Gastroesophageal sphincter (tissue), 3 donors: ENCODE measurements at regions not wholly inside any gene's neighbourhood (a gene's known extent, or its start where the extent isn't known, plus 50 kb on each side); places are given as distances from the start of the nearest gene placed in this dataset.

Experiments
- CTCF ChIP-seq, 4 experiments: fragments of 200-600 bp in 2 of 4; fragments of 450-650 bp in 2 of 4; sonication (generic) in 1 of 4; IDR thresholded peaks; one replicate each; pipeline ENCODE4 v1.5.1; 2017 to 2019; ENCODE audit warnings: antibody characterized with exemption in 4 of 4, mild to moderate bottlenecking in 2 of 4, moderate library complexity in 2 of 4
- POLR2A ChIP-seq, 2 donors: fragments of 450-650 bp; IDR thresholded peaks; one replicate each; pipeline ENCODE4 v1.6.1; 2017; ENCODE audit warnings: antibody characterized with exemption in 2 of 2, mild to moderate bottlenecking in 2 of 2, moderate library complexity in 1 of 2
- POLR2AphosphoS5 ChIP-seq: sonication (generic); formaldehyde crosslinking; IDR thresholded peaks from one replicate; pipeline ENCODE4 v1.6.1; 2017; ENCODE audit warnings: antibody characterized with exemption

- TF ChIP-seq CTCF (IDR thresholded peaks at IDR 0.05) = no peak
- no peak for TF ChIP-seq POLR2AphosphoS5
- no peak for TF ChIP-seq POLR2A (IDR thresholded peaks at IDR 0.05)
These were observed 241.2 kb downstream of the PYDC2 start for GRCh38 chr3:191702121-191702520.
